ENCODE measurements at regions not wholly inside any gene's neighbourhood (a gene's known extent, or its start where the extent isn't known, plus 50 kb on each side); places are given as distances from the start of the nearest gene placed in this dataset.

GRCh38 chr2:82498777-82499443 lies 1960.2 kb downstream of the SUCLG1 start:
- 5% methylated on average over 6 of the region's 6 CpGs for WGBS (ENCODE audit: insufficient coverage, low coverage, missing lambda C conversion rate)
- Histone ChIP-seq H3K9ac (ENCODE audit: insufficient read depth in 1 of 2, low read depth in 2 of 2, low read length in 2 of 2) (no peak overlapping the region), H3K4me2 (ENCODE audit: insufficient read depth, low read length) (no peak overlapping the region), H3K27ac (ENCODE audit: extremely low read depth, low read depth, low read length) (no peak overlapping the region), H3K79me2 (ENCODE audit: control insufficient read depth, insufficient read depth, low read length) (no peaks in the 10 kb centered on the region), H3K4me1 (replicated peaks in 1 of 2; ENCODE audit: control insufficient read depth in 2 of 2, insufficient read depth in 2 of 2, low read length in 2 of 2) (no peaks in the 10 kb centered on the region), H2AFZ (ENCODE audit: low read depth, low read length) (no peak overlapping the region), H3K9me3 (replicated peaks; ENCODE audit: control insufficient read depth, insufficient read depth, low read depth, low read length) (no peaks in the 10 kb centered on the region), H3K4me3 (no peak overlapping the region), H4K20me1 (replicated peaks; ENCODE audit: control insufficient read depth, insufficient read depth, low read length) (no peaks in the 10 kb centered on the region), H3K9me1 (ENCODE audit: control insufficient read depth, insufficient read depth, low read length) (no peaks in the 10 kb centered on the region), H3K27me3 (ENCODE audit: control insufficient read depth in 2 of 2, insufficient read depth in 2 of 2, low read length in 2 of 2) (no peaks in the 10 kb centered on the region), H3K36me3 (ENCODE audit: control insufficient read depth, insufficient read depth, low read length) (no peaks in the 10 kb centered on the region)
- TF ChIP-seq ILK (tag; IDR thresholded peaks at IDR 0.05; ENCODE audit: borderline replicate concordance, low read depth) (no peak), LCOR (CRISPR knock-in tag; IDR thresholded peaks at IDR 0.05) (no peak), GATAD2B (IDR thresholded peaks at IDR 0.05; ENCODE audit: borderline replicate concordance) (no peak), ZNF280B (CRISPR knock-in tag; IDR thresholded peaks at IDR 0.05) (no peak), CHCHD3 (CRISPR knock-in tag; IDR thresholded peaks at IDR 0.05) (no peak), SP1 (CRISPR knock-in tag; IDR thresholded peaks at IDR 0.05) (no peak), ELF1 (tag; IDR thresholded peaks at IDR 0.05) (no peak), SFPQ (IDR thresholded peaks at IDR 0.05; ENCODE audit: low read depth, low read length) (no peak), SP2 (IDR thresholded peaks at IDR 0.05; ENCODE audit: extremely low read depth, low read depth, low read length, poor library complexity, severe bottlenecking) (no peak), ILF3 (IDR thresholded peaks at IDR 0.05; ENCODE audit: borderline replicate concordance) (no peak), HNRNPH1 (optimal IDR thresholded peaks at IDR 0.05; ENCODE audit: low read depth, low read length) (no peak), NELFE (IDR thresholded peaks at IDR 0.05; ENCODE audit: insufficient read depth, insufficient read length) (no peak), GABPB1 (CRISPR knock-in tag; IDR thresholded peaks at IDR 0.05) (no peak), DMBX1 (CRISPR knock-in tag; IDR thresholded peaks at IDR 0.05; ENCODE audit: borderline replicate concordance) (no peak), HDAC1 (IDR thresholded peaks at IDR 0.05) (no peak), BRF1 (IDR thresholded peaks at IDR 0.05; ENCODE audit: borderline replicate concordance, extremely low read depth, insufficient read length) (no peak), MAZ (CRISPR knock-in tag; conservative IDR thresholded peaks at IDR 0.05 in 1 of 2, IDR thresholded peaks at IDR 0.05 in 1 of 2) (no peak), ZKSCAN3 (CRISPR knock-in tag; IDR thresholded peaks at IDR 0.05) (no peak)
- intact Hi-C loops (cut with micrococcal nuclease) (no loop called here), in situ Hi-C loops (cut with MboI) (no loop called here)
- CTCF ChIA-PET (ENCODE audit: low intra/inter-chr PET ratio), result no interaction called here
- FAIRE-seq (no peak), DNase-seq (ENCODE audit: extremely low read depth in 1 of 4, low spot score in 3 of 4) (no peak), ATAC-seq (no peak)
- POLR2A ChIA-PET, result no interaction called here
- BruUV-seq (replicated peaks), result no TSS peak
